Transverse colon (tissue), 4 donors: ENCODE measurements at regions not wholly inside any gene's neighbourhood (a gene's known extent, or its start where the extent isn't known, plus 50 kb on each side); places are given as distances from the start of the nearest gene placed in this dataset.

ENCODE experiments used
- CTCF ChIP-seq, 5 experiments: fragments of 200-600 bp in 3 of 5; fragments of 450-650 bp in 2 of 5; sonication (generic) in 3 of 5; IDR thresholded peaks; 1 replicate in 2 of 5; 2 replicates in 3 of 5; pipeline ENCODE4 v1.5.1; 2016 to 2017; ENCODE audit warnings: antibody characterized with exemption in 5 of 5, inconsistent platforms in 3 of 5, mild to moderate bottlenecking in 2 of 5, moderate library complexity in 1 of 5
- EP300 ChIP-seq: sonication (generic); formaldehyde crosslinking; IDR thresholded peaks from one replicate; pipeline ENCODE4 v1.6.1; 2017; ENCODE audit warnings: antibody characterized with exemption, low read depth
- POLR2A ChIP-seq: fragments of 450-650 bp; IDR thresholded peaks from one replicate; pipeline ENCODE4 v1.6.1; 2016; ENCODE audit warnings: antibody characterized with exemption, mild to moderate bottlenecking, moderate library complexity
- POLR2AphosphoS5 ChIP-seq, 3 donors: sonication (generic); formaldehyde crosslinking; IDR thresholded peaks; one replicate each; pipeline ENCODE4 v1.6.1; 2016; ENCODE audit warnings: antibody characterized with exemption in 3 of 3

- TF ChIP-seq POLR2A (no peak), CTCF (IDR thresholded peaks at IDR 0.05) (no peak), EP300 (no peak), POLR2AphosphoS5 (IDR thresholded peaks at IDR 0.05) (no peak)
Observed at GRCh38 chr5:62100201-62100600, 205.8 kb upstream of the KIF2A start.
